SK-N-SH (cell line): ENCODE measurements at regions not wholly inside any gene's neighbourhood (a gene's known extent, or its start where the extent isn't known, plus 50 kb on each side); places are given as distances from the start of the nearest gene placed in this dataset.

Experiments
- CTCF ChIA-PET: fragments of 300-600, 350-600 bp; formaldehyde crosslinking; extraction: SDS; loops from one replicate; lab custom pipeline; 2021; lab: Yijun Ruan, JAX
- POLR2A ChIA-PET: fragments of 350-600 bp; sonication (Branson Sonifier 250); formaldehyde crosslinking; extraction: SDS; loops from one replicate; lab custom pipeline; 2020; ENCODE audit warnings: antibody characterized with exemption, inconsistent platforms; lab: Yijun Ruan, JAX
- DNase-seq: peaks from one replicate; pipeline ENCODE4 v3.0.0; 2012
- H2AFZ ChIP-seq: fragments of 200-600 bp; sonication (generic); 2 replicates; pipeline ENCODE4 v1.8.1; 2016; ENCODE audit warnings: antibody characterized with exemption, mild to moderate bottlenecking, low read depth
- H3F3A ChIP-seq: fragments of 200-600 bp; sonication (generic); replicated peaks from 2 replicates; pipeline ENCODE3; 2016; ENCODE audit warnings: antibody characterized with exemption, mild to moderate bottlenecking; ENCODE audit not compliant: insufficient read depth
- H3K27ac ChIP-seq, 2 experiments: fragments of 200-500 bp in 1 of 2; fragments of 200-600 bp in 1 of 2; sonication (Bioruptor generic) in 1 of 2; sonication (generic), shearing (Covaris generic) in 1 of 2; 2 replicates each; pipeline versions ENCODE4 v1.5.1 to v1.6.1; 2014 to 2016; ENCODE audit warnings: low read depth in 2 of 2, inconsistent platforms in 1 of 2, low read length in 1 of 2, mild to moderate bottlenecking in 1 of 2, mixed read lengths in 1 of 2
- H3K27me3 ChIP-seq: fragments of 200-600 bp; sonication (generic), shearing (Covaris generic); 2 replicates; pipeline ENCODE4 v1.6.1; 2016; ENCODE audit warnings: mixed run types; ENCODE audit not compliant: insufficient read depth
- H3K36me3 ChIP-seq, 2 experiments: fragments of 200-500 bp in 1 of 2; fragments of 200-600 bp in 1 of 2; sonication (Bioruptor generic) in 1 of 2; sonication (generic) in 1 of 2; replicated peaks in 1 of 2; 2 replicates each; pipeline versions ENCODE3 to v1.5.1; 2014 to 2016; ENCODE audit warnings: low read length in 1 of 2, mild to moderate bottlenecking in 1 of 2; ENCODE audit not compliant: insufficient read depth in 2 of 2, control insufficient read depth in 1 of 2
- H3K4me1 ChIP-seq, 2 experiments: fragments of 200-500 bp in 1 of 2; fragments of 200-600 bp in 1 of 2; sonication (Bioruptor generic) in 1 of 2; sonication (generic), shearing (Covaris generic) in 1 of 2; 2 replicates each; pipeline versions ENCODE4 v1.5.1 to v1.6.1; 2014 to 2016; ENCODE audit warnings: low read depth in 1 of 2, low read length in 1 of 2, mixed run types in 1 of 2; ENCODE audit not compliant: insufficient read depth in 2 of 2, control insufficient read depth in 1 of 2
- H3K4me2 ChIP-seq: fragments of 200-600 bp; sonication (generic), shearing (Covaris generic); 2 replicates; pipeline ENCODE4 v1.6.1; 2017; ENCODE audit warnings: mixed run types
- H3K4me3 ChIP-seq, 2 experiments: fragments of 200-500 bp in 1 of 2; fragments of 200-600 bp in 1 of 2; sonication (Bioruptor generic) in 1 of 2; sonication (generic), shearing (Covaris generic) in 1 of 2; 2 replicates each; pipeline versions ENCODE4 v1.5.1 to v1.8.1; 2014 to 2016; ENCODE audit warnings: low read depth in 2 of 2, inconsistent platforms in 1 of 2, low read length in 1 of 2, mild to moderate bottlenecking in 1 of 2, mixed read lengths in 1 of 2, moderate library complexity in 1 of 2
- H3K79me2 ChIP-seq: fragments of 200-600 bp; sonication (generic); 2 replicates; pipeline ENCODE4 v1.8.1; 2017; ENCODE audit warnings: mild to moderate bottlenecking; ENCODE audit not compliant: insufficient read depth
- H3K9ac ChIP-seq: fragments of 200-600 bp; sonication (generic); 2 replicates; pipeline ENCODE4 v1.6.1; 2017; ENCODE audit warnings: mixed run types
- H3K9me2 ChIP-seq: fragments of 200-600 bp; sonication (generic); 2 replicates; pipeline ENCODE4 v1.6.1; 2017; ENCODE audit warnings: mixed run types
- H3K9me3 ChIP-seq: fragments of 200-600 bp; sonication (generic); 2 replicates; pipeline ENCODE4 v1.6.1; 2017; ENCODE audit warnings: mixed run types, mild to moderate bottlenecking, moderate library complexity
- H4K20me1 ChIP-seq: fragments of 200-600 bp; sonication (generic); 2 replicates; pipeline ENCODE4 v1.6.1; 2017; ENCODE audit warnings: mild to moderate bottlenecking, mixed run types; ENCODE audit not compliant: insufficient read depth
- ELF1 ChIP-seq: IDR thresholded peaks from 2 replicates; pipeline ENCODE4 v1.4.0; 2012
- EP300 ChIP-seq, 2 experiments: IDR thresholded peaks; 2 replicates each; pipeline versions ENCODE4 v1.4.0 to v1.6.1; 2012; ENCODE audit warnings: borderline replicate concordance in 1 of 2, low read depth in 1 of 2, low read length in 1 of 2
- FOXM1 ChIP-seq: IDR thresholded peaks from 2 replicates; pipeline ENCODE4 v1.4.0; 2012; ENCODE audit warnings: low read depth, mild to moderate bottlenecking
- MEF2A ChIP-seq: IDR thresholded peaks from 2 replicates; pipeline ENCODE4 v1.4.0; 2012; ENCODE audit warnings: low read depth, borderline replicate concordance
- NRF1 ChIP-seq: IDR thresholded peaks from 2 replicates; pipeline ENCODE4 v1.6.1; 2012; ENCODE audit warnings: low read depth, mild to moderate bottlenecking, low read length
- POLR2AphosphoS5 ChIP-seq: IDR thresholded peaks from 2 replicates; pipeline ENCODE4 v1.6.1; 2012; ENCODE audit warnings: low read depth, low read length
- RAD21 ChIP-seq: IDR thresholded peaks from 2 replicates; pipeline ENCODE4 v1.6.1; 2012; ENCODE audit warnings: mild to moderate bottlenecking, low read length
- RCOR1 ChIP-seq: fragments of 150-350 bp; IDR thresholded peaks from 2 replicates; pipeline ENCODE4 v1.6.1; 2017; ENCODE audit warnings: antibody characterized with exemption, low read length
- SIN3A ChIP-seq: IDR thresholded peaks from 2 replicates; pipeline ENCODE4 v1.6.1; 2012; ENCODE audit warnings: low read depth, mild to moderate bottlenecking, low read length, moderate library complexity, borderline replicate concordance
- YY1 ChIP-seq: IDR thresholded peaks from 2 replicates; pipeline ENCODE4 v1.4.0; 2012; ENCODE audit warnings: low read depth, mild to moderate bottlenecking
- WGBS: methylation state at CpG from one replicate; pipeline ENCODE4 v1.1.6; 2017; ENCODE audit warnings: low lambda C conversion rate; 5-methylcytosine and 5-hydroxymethylcytosine counted together
- TF ChIP-seq, protein P1 (sequence below): fragments of 150-350 bp; IDR thresholded peaks from 2 replicates; pipeline ENCODE4 v1.6.1; 2017; ENCODE audit warnings: antibody characterized with exemption, low read length, low read depth, borderline replicate concordance
- TF ChIP-seq, protein P2 (sequence below): IDR thresholded peaks from 2 replicates; pipeline ENCODE4 v1.4.0; 2012; ENCODE audit warnings: low read depth, borderline replicate concordance
- TF ChIP-seq, protein P3 (sequence below): fragments of 150-350 bp; IDR thresholded peaks from 2 replicates; pipeline ENCODE4 v1.6.1; 2016; ENCODE audit warnings: mild to moderate bottlenecking, low read depth, low read length
- TF ChIP-seq, protein P4 (sequence below): IDR thresholded peaks from 2 replicates; pipeline ENCODE4; 2012
- TF ChIP-seq, protein P5 (sequence below): IDR thresholded peaks from 2 replicates; pipeline ENCODE4 v1.4.0; 2012; ENCODE audit warnings: low read depth, borderline replicate concordance

DNA sequence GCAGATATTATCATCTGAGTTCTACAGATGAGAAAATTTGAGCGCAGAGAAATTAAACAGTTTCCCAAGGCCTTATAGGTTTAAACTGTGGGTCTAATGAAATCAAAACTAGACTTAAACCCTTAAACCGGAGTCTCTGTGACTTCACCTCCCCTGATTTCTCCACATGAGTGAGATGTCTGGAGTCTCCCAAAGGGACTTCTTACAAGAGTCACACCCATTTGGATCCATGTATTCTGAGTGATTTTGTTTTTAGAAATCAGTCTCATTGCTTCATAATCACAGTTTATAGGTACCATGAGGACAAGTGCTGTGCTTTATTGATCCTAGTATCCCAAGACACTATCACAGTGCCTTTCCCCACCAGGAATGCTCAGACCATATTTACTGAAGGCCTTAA is 206.0 kb upstream of the JUN start:
- no peaks in the 10 kb centered on the region for H3K9me3 ChIP-seq
- no peak overlapping the region for H3K9ac ChIP-seq
- no peaks in the 10 kb centered on the region for H4K20me1 ChIP-seq
- H3K27me3 ChIP-seq: no peaks in the 10 kb centered on the region
- no peaks in the 10 kb centered on the region for H3K79me2 ChIP-seq
- ChIA-PET CTCF (no interaction called here), POLR2A (no interaction called here)
- no peak for DNase-seq
- H3F3A ChIP-seq: no peaks in the 10 kb centered on the region
- WGBS: 77% methylated on average over 2 of the region's 2 CpGs
- no peaks in the 10 kb centered on the region for H3K9me2 ChIP-seq
- no peak overlapping the region for H3K4me3 ChIP-seq
- no peaks in the 10 kb centered on the region for H3K4me1 ChIP-seq
- no peak overlapping the region for H2AFZ ChIP-seq
- no peaks in the 10 kb centered on the region for H3K36me3 ChIP-seq
- no peak overlapping the region for H3K27ac ChIP-seq
- TF ChIP-seq, protein P1, sequence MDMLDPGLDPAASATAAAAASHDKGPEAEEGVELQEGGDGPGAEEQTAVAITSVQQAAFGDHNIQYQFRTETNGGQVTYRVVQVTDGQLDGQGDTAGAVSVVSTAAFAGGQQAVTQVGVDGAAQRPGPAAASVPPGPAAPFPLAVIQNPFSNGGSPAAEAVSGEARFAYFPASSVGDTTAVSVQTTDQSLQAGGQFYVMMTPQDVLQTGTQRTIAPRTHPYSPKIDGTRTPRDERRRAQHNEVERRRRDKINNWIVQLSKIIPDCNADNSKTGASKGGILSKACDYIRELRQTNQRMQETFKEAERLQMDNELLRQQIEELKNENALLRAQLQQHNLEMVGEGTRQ: no peak
- TF ChIP-seq EP300 (IDR thresholded peaks at IDR 0.05; ENCODE audit: borderline replicate concordance in 1 of 2, low read depth in 1 of 2, low read length in 1 of 2) (no peak), SIN3A (no peak), ELF1 (no peak), RCOR1 (no peak), RAD21 (no peak)
- TF ChIP-seq, protein P2, sequence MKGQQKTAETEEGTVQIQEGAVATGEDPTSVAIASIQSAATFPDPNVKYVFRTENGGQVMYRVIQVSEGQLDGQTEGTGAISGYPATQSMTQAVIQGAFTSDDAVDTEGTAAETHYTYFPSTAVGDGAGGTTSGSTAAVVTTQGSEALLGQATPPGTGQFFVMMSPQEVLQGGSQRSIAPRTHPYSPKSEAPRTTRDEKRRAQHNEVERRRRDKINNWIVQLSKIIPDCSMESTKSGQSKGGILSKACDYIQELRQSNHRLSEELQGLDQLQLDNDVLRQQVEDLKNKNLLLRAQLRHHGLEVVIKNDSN: no peak
- TF ChIP-seq, protein P3, sequence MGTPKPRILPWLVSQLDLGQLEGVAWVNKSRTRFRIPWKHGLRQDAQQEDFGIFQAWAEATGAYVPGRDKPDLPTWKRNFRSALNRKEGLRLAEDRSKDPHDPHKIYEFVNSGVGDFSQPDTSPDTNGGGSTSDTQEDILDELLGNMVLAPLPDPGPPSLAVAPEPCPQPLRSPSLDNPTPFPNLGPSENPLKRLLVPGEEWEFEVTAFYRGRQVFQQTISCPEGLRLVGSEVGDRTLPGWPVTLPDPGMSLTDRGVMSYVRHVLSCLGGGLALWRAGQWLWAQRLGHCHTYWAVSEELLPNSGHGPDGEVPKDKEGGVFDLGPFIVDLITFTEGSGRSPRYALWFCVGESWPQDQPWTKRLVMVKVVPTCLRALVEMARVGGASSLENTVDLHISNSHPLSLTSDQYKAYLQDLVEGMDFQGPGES: no peak
- no peak overlapping the region for H3K4me2 ChIP-seq

DNA sequence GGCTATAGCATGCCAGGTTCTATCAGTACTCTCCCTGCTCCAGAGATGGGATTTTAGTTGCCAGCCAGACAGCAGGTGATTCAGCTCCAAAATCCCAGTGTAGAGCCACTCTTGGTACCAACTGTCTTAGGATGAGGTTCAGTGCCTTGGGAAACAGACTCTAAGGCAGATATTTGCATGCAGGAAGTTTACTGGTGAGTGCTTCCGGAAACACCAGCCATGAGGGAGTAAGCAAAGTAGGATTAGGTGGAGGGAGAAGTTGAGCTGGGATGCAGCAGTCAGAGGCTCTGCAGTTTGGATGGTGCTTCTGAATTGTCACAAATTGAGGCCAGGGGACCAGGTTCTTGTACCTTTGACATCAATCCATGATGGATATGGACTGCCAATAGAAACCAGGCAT is 207.5 kb upstream of the JUN start:
- DNase-seq: no peak
- no peak overlapping the region for H3K9ac ChIP-seq
- no peaks in the 10 kb centered on the region for H3F3A ChIP-seq
- no peaks in the 10 kb centered on the region for H3K9me2 ChIP-seq
- no peaks in the 10 kb centered on the region for H3K36me3 ChIP-seq
- no peak for TF ChIP-seq NRF1
- TF ChIP-seq, protein P4, sequence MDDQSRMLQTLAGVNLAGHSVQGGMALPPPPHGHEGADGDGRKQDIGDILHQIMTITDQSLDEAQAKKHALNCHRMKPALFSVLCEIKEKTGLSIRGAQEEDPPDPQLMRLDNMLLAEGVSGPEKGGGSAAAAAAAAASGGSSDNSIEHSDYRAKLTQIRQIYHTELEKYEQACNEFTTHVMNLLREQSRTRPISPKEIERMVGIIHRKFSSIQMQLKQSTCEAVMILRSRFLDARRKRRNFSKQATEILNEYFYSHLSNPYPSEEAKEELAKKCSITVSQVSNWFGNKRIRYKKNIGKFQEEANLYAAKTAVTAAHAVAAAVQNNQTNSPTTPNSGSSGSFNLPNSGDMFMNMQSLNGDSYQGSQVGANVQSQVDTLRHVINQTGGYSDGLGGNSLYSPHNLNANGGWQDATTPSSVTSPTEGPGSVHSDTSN: no peak
- TF ChIP-seq POLR2AphosphoS5: no peak
- no peak for TF ChIP-seq FOXM1
- no peak for TF ChIP-seq YY1
- TF ChIP-seq, protein P2: no peak
- TF ChIP-seq, protein P5, sequence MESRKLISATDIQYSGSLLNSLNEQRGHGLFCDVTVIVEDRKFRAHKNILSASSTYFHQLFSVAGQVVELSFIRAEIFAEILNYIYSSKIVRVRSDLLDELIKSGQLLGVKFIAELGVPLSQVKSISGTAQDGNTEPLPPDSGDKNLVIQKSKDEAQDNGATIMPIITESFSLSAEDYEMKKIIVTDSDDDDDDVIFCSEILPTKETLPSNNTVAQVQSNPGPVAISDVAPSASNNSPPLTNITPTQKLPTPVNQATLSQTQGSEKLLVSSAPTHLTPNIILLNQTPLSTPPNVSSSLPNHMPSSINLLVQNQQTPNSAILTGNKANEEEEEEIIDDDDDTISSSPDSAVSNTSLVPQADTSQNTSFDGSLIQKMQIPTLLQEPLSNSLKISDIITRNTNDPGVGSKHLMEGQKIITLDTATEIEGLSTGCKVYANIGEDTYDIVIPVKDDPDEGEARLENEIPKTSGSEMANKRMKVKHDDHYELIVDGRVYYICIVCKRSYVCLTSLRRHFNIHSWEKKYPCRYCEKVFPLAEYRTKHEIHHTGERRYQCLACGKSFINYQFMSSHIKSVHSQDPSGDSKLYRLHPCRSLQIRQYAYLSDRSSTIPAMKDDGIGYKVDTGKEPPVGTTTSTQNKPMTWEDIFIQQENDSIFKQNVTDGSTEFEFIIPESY: no peak
- no peak for TF ChIP-seq MEF2A
- H3K4me2 ChIP-seq: no peak overlapping the region
- 93% methylated on average over 1 of the region's 1 CpG for WGBS
- no peaks in the 10 kb centered on the region for H3K9me3 ChIP-seq
- ChIA-PET CTCF (no interaction called here), POLR2A (no interaction called here)
- H4K20me1 ChIP-seq: no peaks in the 10 kb centered on the region
- H3K27ac ChIP-seq: no peak overlapping the region
- H3K79me2 ChIP-seq: no peaks in the 10 kb centered on the region
- H2AFZ ChIP-seq: no peak overlapping the region
- H3K4me1 ChIP-seq: no peaks in the 10 kb centered on the region
- no peaks in the 10 kb centered on the region for H3K27me3 ChIP-seq
- H3K4me3 ChIP-seq: no peak overlapping the region
